GM10266 (cell line): ENCODE measurements at regions not wholly inside any gene's neighbourhood (a gene's known extent, or its start where the extent isn't known, plus 50 kb on each side); places are given as distances from the start of the nearest gene placed in this dataset.

Experiments
- DNase-seq: peaks from one replicate; pipeline ENCODE4 v3.0.0; 2012; ENCODE audit errors: extremely low spot score
- CTCF ChIP-seq: IDR thresholded peaks from 2 replicates; pipeline ENCODE4 v1.5.1; 2012; ENCODE audit warnings: mild to moderate bottlenecking, low read depth; ENCODE audit not compliant: control insufficient read depth, insufficient read depth; ENCODE audit errors: missing control alignments

GRCh38 chr2:45145073-45145899 is 136.0 kb upstream of the SIX2 start:
- no peak for TF ChIP-seq CTCF

DNA sequence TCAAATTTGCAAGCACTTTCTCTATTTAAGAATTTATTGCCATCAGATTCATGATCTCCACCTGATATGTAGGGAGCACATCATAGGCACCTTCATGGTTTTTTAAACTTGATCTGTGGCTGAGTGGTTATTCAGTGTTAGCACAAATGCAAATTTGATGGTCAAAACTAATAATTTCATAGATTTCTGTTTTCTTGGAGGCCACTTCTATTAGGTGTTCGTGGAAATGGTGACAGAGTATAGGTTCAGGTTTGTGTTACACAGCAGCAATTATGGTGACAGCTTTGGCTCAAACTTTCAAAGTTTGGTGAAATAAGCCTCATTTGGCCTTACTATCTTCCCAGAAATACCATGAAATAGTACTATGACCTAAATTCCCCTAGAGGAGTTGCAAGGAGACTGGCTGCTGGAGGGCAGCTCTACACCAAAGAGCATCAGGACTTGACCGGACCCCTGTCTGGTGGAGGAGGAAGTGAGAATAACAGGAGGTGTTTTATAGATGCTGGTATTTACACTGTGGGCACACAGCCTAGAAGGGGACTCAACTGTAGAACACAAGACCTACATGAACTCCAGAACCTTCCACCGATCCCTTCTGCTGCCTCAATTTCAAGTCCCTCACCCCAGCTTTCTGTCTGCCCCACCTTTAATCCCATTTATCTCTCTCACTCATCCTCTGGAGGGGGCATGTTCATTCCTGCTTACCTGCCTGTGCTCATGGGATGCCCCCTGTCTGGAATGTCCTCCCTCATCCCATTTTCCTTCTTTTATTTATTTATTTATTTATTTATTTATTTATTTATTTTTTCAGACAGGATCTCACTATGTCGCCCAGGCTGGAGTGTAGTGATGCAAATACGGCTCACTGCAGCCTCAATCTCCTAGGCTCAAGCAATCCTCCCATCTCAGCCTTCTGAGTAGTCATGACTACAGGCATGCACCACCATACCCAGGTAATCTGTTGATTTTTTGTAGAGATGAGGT is 132.9 kb upstream of the SIX2 start:
- no peak for TF ChIP-seq CTCF
- DNase-seq = no peak

More at GRCh38 chr2:45145073-45145899, 136.0 kb upstream of the SIX2 start:
- DNase-seq = no peak

GRCh38 chr2:45140675-45141074 is 131.4 kb upstream of the SIX2 start:
- TF ChIP-seq CTCF = no peak
- DNase-seq = no peak

- DNase-seq = no peak
- TF ChIP-seq CTCF = no peak
Measured at GRCh38 chr2:45138904-45139303, 129.7 kb upstream of the SIX2 start.

GRCh38 chr2:45137966-45138695 is 128.9 kb upstream of the SIX2 start:
- TF ChIP-seq CTCF = no peak
- DNase-seq = no peak

GRCh38 chr2:45134726-45135125 is 125.5 kb upstream of the SIX2 start:
- DNase-seq = no peak
- no peak for TF ChIP-seq CTCF
